Inflammatory macrophage (primary cell): ENCODE measurements at regions not wholly inside any gene's neighbourhood (a gene's known extent, or its start where the extent isn't known, plus 50 kb on each side); places are given as distances from the start of the nearest gene placed in this dataset.
"Not testable (repeated sequence)": the region's sequence is repeated elsewhere in the genome, so short reads cannot be mapped to it uniquely, and the experiment has no call there.

Experiments used
- DNase-seq, 2 donors: peaks; one replicate each; pipeline ENCODE4 v3.0.0-alpha.2; 2020 to 2022

- no peak for DNase-seq
Observed at GRCh38 chrX:18102006-18102405, 118.7 kb downstream of the BEND2 start.

GRCh38 chrX:18101087-18101486 is 119.6 kb downstream of the BEND2 start:
- no peak for DNase-seq

GRCh38 chrX:18099745-18100144 is 120.9 kb downstream of the BEND2 start:
- no peak for DNase-seq

- no peak for DNase-seq
Observed at GRCh38 chrX:18098763-18099162, 121.9 kb downstream of the BEND2 start.

- DNase-seq, result no peak
Observed at GRCh38 chrX:18076434-18076833, 144.3 kb downstream of the BEND2 start.

GRCh38 chrX:18075603-18076002 is 145.1 kb downstream of the BEND2 start:
- DNase-seq, result no peak

- not testable (repeated sequence) for DNase-seq
Observed at GRCh38 chrX:18068045-18068444, 152.6 kb downstream of the BEND2 start.

- DNase-seq, result no peak
Observed at GRCh38 chrX:18065956-18066355, 154.7 kb downstream of the BEND2 start.

GRCh38 chrX:18051690-18052089 is 169.0 kb downstream of the BEND2 start:
- DNase-seq, result no peak

- DNase-seq, result no peak
Observed at GRCh38 chrX:18047491-18047890, 173.2 kb downstream of the BEND2 start.

- DNase-seq, result no peak
Observed at GRCh38 chrX:18045436-18045835, 175.2 kb downstream of the BEND2 start.

- no peak for DNase-seq
Observed at GRCh38 chrX:18042776-18043175, 177.9 kb downstream of the BEND2 start.

- no peak for DNase-seq
Observed at GRCh38 chrX:18041656-18042055, 179.0 kb downstream of the BEND2 start.

- DNase-seq, result no peak
Observed at GRCh38 chrX:18039023-18039422, 177.9 kb upstream of the RAI2 start.

- peak in 1 of 2 donors; percentile 23 for DNase-seq
Observed at GRCh38 chrX:18036394-18036793, 175.3 kb upstream of the RAI2 start.

- DNase-seq, result no peak
Observed at GRCh38 chrX:18034945-18035344, 173.8 kb upstream of the RAI2 start.

- DNase-seq, result no peak
Observed at GRCh38 chrX:18034504-18034903, 173.4 kb upstream of the RAI2 start.

GRCh38 chrX:18032486-18033221 is 171.6 kb upstream of the RAI2 start:
- DNase-seq, result no peak

GRCh38 chrX:18031726-18032375 is 170.8 kb upstream of the RAI2 start:
- no peak for DNase-seq

GRCh38 chrX:18030656-18031055 is 169.6 kb upstream of the RAI2 start:
- DNase-seq, result not testable (repeated sequence)

- no peak for DNase-seq
Observed at GRCh38 chrX:18026166-18026565, 165.1 kb upstream of the RAI2 start.

- no peak for DNase-seq
Observed at GRCh38 chrX:18017411-18017810, 156.3 kb upstream of the RAI2 start.

- no peak for DNase-seq
Observed at GRCh38 chrX:18016941-18017340, 155.8 kb upstream of the RAI2 start.

GRCh38 chrX:18010253-18010652 is 149.2 kb upstream of the RAI2 start:
- no peak for DNase-seq

GRCh38 chrX:18003876-18004275 is 142.8 kb upstream of the RAI2 start:
- no peak for DNase-seq
